Activated naive CD4-positive, alpha-beta T cell treated with anti-CD3 and anti-CD28 coated beads, Interleukin-2, amount 50 U/mL, for 24 hours (primary cell): ENCODE measurements at regions not wholly inside any gene's neighbourhood (a gene's known extent, or its start where the extent isn't known, plus 50 kb on each side); places are given as distances from the start of the nearest gene placed in this dataset.
"Not testable (repeated sequence)": the region's sequence is repeated elsewhere in the genome, so short reads cannot be mapped to it uniquely, and the experiment has no call there.

Source experiments
- H3K27ac Mint-ChIP-seq: one replicate; pipeline ENCODE4 v1.8.0; 2021; ENCODE audit warnings: mild to moderate bottlenecking, mixed read lengths
- H3K27me3 Mint-ChIP-seq: one replicate; pipeline ENCODE4 v1.8.0; 2021; ENCODE audit warnings: mixed read lengths
- H3K36me3 Mint-ChIP-seq: one replicate; pipeline ENCODE4 v1.8.0; 2021; ENCODE audit warnings: mixed read lengths
- H3K4me1 Mint-ChIP-seq: one replicate; pipeline ENCODE4 v1.8.0; 2021; ENCODE audit warnings: mixed read lengths
- H3K4me3 Mint-ChIP-seq: one replicate; pipeline ENCODE4 v1.8.0; 2021; ENCODE audit warnings: mild to moderate bottlenecking, mixed read lengths
- H3K9me3 Mint-ChIP-seq: one replicate; pipeline ENCODE4 v1.8.0; 2021; ENCODE audit warnings: mixed read lengths

GRCh38 chr14:57038689-57039088 lies 228.4 kb upstream of the OTX2 start:
- peaks cover 13% of the 10 kb centered on the region for H3K27me3 Mint-ChIP-seq
- no peaks in the 10 kb centered on the region for H3K9me3 Mint-ChIP-seq
- no peaks in the 10 kb centered on the region for H3K4me1 Mint-ChIP-seq
- no peak overlapping the region for H3K4me3 Mint-ChIP-seq
- no peaks in the 10 kb centered on the region for H3K36me3 Mint-ChIP-seq
- H3K27ac Mint-ChIP-seq, result no peak overlapping the region

GRCh38 chr14:57031474-57031873 lies 221.2 kb upstream of the OTX2 start:
- Mint-ChIP-seq H3K27ac (no peak overlapping the region), H3K4me3 (no peak overlapping the region), H3K4me1 (no peaks in the 10 kb centered on the region), H3K27me3 (peaks cover 12% of the 10 kb centered on the region), H3K36me3 (peaks cover 1% of the 10 kb centered on the region), H3K9me3 (peaks cover 13% of the 10 kb centered on the region)

- Mint-ChIP-seq H3K4me1 (no peaks in the 10 kb centered on the region), H3K9me3 (peaks cover 17% of the 10 kb centered on the region), H3K36me3 (peaks cover 1% of the 10 kb centered on the region)
Observed at GRCh38 chr14:57029620-57030253, 219.5 kb upstream of the OTX2 start.

GRCh38 chr14:57025456-57025855 lies 215.2 kb upstream of the OTX2 start:
- H3K4me1 Mint-ChIP-seq, result no peaks in the 10 kb centered on the region

More at GRCh38 chr14:57029620-57030253, 219.5 kb upstream of the OTX2 start:
- no peak overlapping the region for H3K4me3 Mint-ChIP-seq
- no peak overlapping the region for H3K27ac Mint-ChIP-seq
- H3K27me3 Mint-ChIP-seq, result peaks cover 12% of the 10 kb centered on the region

GRCh38 chr14:57022608-57023007 lies 212.3 kb upstream of the OTX2 start:
- Mint-ChIP-seq H3K36me3 (no peaks in the 10 kb centered on the region), H3K27ac (no peak overlapping the region), H3K27me3 (peaks cover 6% of the 10 kb centered on the region), H3K4me3 (no peak overlapping the region), H3K4me1 (no peaks in the 10 kb centered on the region), H3K9me3 (peaks cover 9% of the 10 kb centered on the region)

More at GRCh38 chr14:57025456-57025855, 215.2 kb upstream of the OTX2 start:
- no peak overlapping the region for H3K4me3 Mint-ChIP-seq
- H3K36me3 Mint-ChIP-seq, result no peaks in the 10 kb centered on the region
- no peak overlapping the region for H3K27ac Mint-ChIP-seq
- H3K27me3 Mint-ChIP-seq, result peaks cover 3% of the 10 kb centered on the region
- peaks cover 11% of the 10 kb centered on the region for H3K9me3 Mint-ChIP-seq

GRCh38 chr14:57018065-57018464 lies 207.8 kb upstream of the OTX2 start:
- H3K27ac Mint-ChIP-seq, result no peak overlapping the region
- peaks cover 9% of the 10 kb centered on the region for H3K9me3 Mint-ChIP-seq

GRCh38 chr14:57013987-57014386 lies 203.7 kb upstream of the OTX2 start:
- H3K4me1 Mint-ChIP-seq, result no peaks in the 10 kb centered on the region
- peaks cover 9% of the 10 kb centered on the region for H3K9me3 Mint-ChIP-seq
- no peak overlapping the region for H3K4me3 Mint-ChIP-seq
- no peaks in the 10 kb centered on the region for H3K36me3 Mint-ChIP-seq
- peaks cover 7% of the 10 kb centered on the region for H3K27me3 Mint-ChIP-seq
- no peak overlapping the region for H3K27ac Mint-ChIP-seq

More at GRCh38 chr14:57018065-57018464, 207.8 kb upstream of the OTX2 start:
- H3K36me3 Mint-ChIP-seq, result no peaks in the 10 kb centered on the region
- peaks cover 7% of the 10 kb centered on the region for H3K27me3 Mint-ChIP-seq
- no peak overlapping the region for H3K4me3 Mint-ChIP-seq
- H3K4me1 Mint-ChIP-seq, result no peaks in the 10 kb centered on the region

GRCh38 chr14:57009585-57010515 lies 199.6 kb upstream of the OTX2 start:
- Mint-ChIP-seq H3K4me1 (no peaks in the 10 kb centered on the region), H3K36me3 (no peaks in the 10 kb centered on the region), H3K27me3 (peaks cover 8% of the 10 kb centered on the region), H3K9me3 (peaks cover 5% of the 10 kb centered on the region), H3K27ac (no peak overlapping the region), H3K4me3 (no peak overlapping the region)

- H3K4me3 Mint-ChIP-seq, result no peak overlapping the region
Observed at GRCh38 chr14:57008534-57008933, 198.3 kb upstream of the OTX2 start.

GRCh38 chr14:56998728-56999127 lies 188.4 kb upstream of the OTX2 start:
- Mint-ChIP-seq H3K27me3 (peaks cover 2% of the 10 kb centered on the region), H3K36me3 (no peaks in the 10 kb centered on the region), H3K9me3 (no peaks in the 10 kb centered on the region), H3K4me3 (no peak overlapping the region), H3K4me1 (no peaks in the 10 kb centered on the region), H3K27ac (no peak overlapping the region)

More at GRCh38 chr14:57008534-57008933, 198.3 kb upstream of the OTX2 start:
- H3K36me3 Mint-ChIP-seq, result no peaks in the 10 kb centered on the region
- H3K27ac Mint-ChIP-seq, result no peak overlapping the region
- peaks cover 2% of the 10 kb centered on the region for H3K9me3 Mint-ChIP-seq
- no peaks in the 10 kb centered on the region for H3K4me1 Mint-ChIP-seq
- H3K27me3 Mint-ChIP-seq, result peaks cover 8% of the 10 kb centered on the region

- Mint-ChIP-seq H3K27me3 (peaks cover 2% of the 10 kb centered on the region), H3K9me3 (no peaks in the 10 kb centered on the region), H3K36me3 (no peaks in the 10 kb centered on the region), H3K4me1 (no peaks in the 10 kb centered on the region), H3K27ac (no peak overlapping the region), H3K4me3 (no peak overlapping the region)
Observed at GRCh38 chr14:56996721-56997399, 186.6 kb upstream of the OTX2 start.

GRCh38 chr14:56995010-56995409 lies 184.7 kb upstream of the OTX2 start:
- H3K36me3 Mint-ChIP-seq, result no peaks in the 10 kb centered on the region
- peaks cover 2% of the 10 kb centered on the region for H3K27me3 Mint-ChIP-seq
- no peaks in the 10 kb centered on the region for H3K4me1 Mint-ChIP-seq
- no peaks in the 10 kb centered on the region for H3K9me3 Mint-ChIP-seq
- H3K4me3 Mint-ChIP-seq, result no peak overlapping the region
- H3K27ac Mint-ChIP-seq, result no peak overlapping the region

- Mint-ChIP-seq H3K27me3 (no peaks in the 10 kb centered on the region), H3K9me3 (no peaks in the 10 kb centered on the region), H3K4me1 (no peaks in the 10 kb centered on the region), H3K27ac (no peak overlapping the region), H3K4me3 (no peak overlapping the region), H3K36me3 (no peaks in the 10 kb centered on the region)
Observed at GRCh38 chr14:56992332-56992820, 182.1 kb upstream of the OTX2 start.

GRCh38 chr14:56990991-56991627 lies 180.8 kb upstream of the OTX2 start:
- not testable (repeated sequence) for H3K36me3 Mint-ChIP-seq, H3K27me3 Mint-ChIP-seq, H3K4me3 Mint-ChIP-seq, H3K4me1 Mint-ChIP-seq, H3K9me3 Mint-ChIP-seq, H3K27ac Mint-ChIP-seq

GRCh38 chr14:56989359-56989758 lies 179.1 kb upstream of the OTX2 start:
- H3K36me3 Mint-ChIP-seq, result no peaks in the 10 kb centered on the region
- H3K4me3 Mint-ChIP-seq, result no peak overlapping the region
- no peaks in the 10 kb centered on the region for H3K27me3 Mint-ChIP-seq
- no peaks in the 10 kb centered on the region for H3K4me1 Mint-ChIP-seq
- no peaks in the 10 kb centered on the region for H3K9me3 Mint-ChIP-seq
- H3K27ac Mint-ChIP-seq, result no peak overlapping the region
